NT2/D1 (cell line): ENCODE measurements at regions not wholly inside any gene's neighbourhood (a gene's known extent, or its start where the extent isn't known, plus 50 kb on each side); places are given as distances from the start of the nearest gene placed in this dataset.

Source experiments
- DNase-seq: peaks from one replicate; pipeline ENCODE4 v3.0.0-alpha.2; 2011; ENCODE audit warnings: low read depth, low spot score
- H3K27me3 ChIP-seq: 2 replicates; pipeline ENCODE4 v1.6.0; 2011; ENCODE audit warnings: mild to moderate bottlenecking; ENCODE audit not compliant: insufficient read length, insufficient read depth
- H3K36me3 ChIP-seq: 2 replicates; pipeline ENCODE4 v1.6.1; 2011; ENCODE audit warnings: mild to moderate bottlenecking, low read length, mixed read lengths; ENCODE audit not compliant: insufficient read depth, insufficient read length
- H3K4me1 ChIP-seq: 2 replicates; pipeline ENCODE4 v1.5.1; 2011; ENCODE audit not compliant: insufficient read depth, insufficient read length
- H3K4me3 ChIP-seq: 2 replicates; pipeline ENCODE4 v1.5.1; 2011; ENCODE audit warnings: low read depth; ENCODE audit not compliant: insufficient read length
- H3K9ac ChIP-seq: 2 replicates; pipeline ENCODE4 v1.6.0; 2011; ENCODE audit warnings: low read depth; ENCODE audit not compliant: insufficient read length
- H3K9me3 ChIP-seq: 2 replicates; pipeline ENCODE4 v1.5.1; 2011; ENCODE audit warnings: mild to moderate bottlenecking, low read length; ENCODE audit not compliant: insufficient read depth
- SUZ12 ChIP-seq: IDR thresholded peaks from 2 replicates; pipeline ENCODE4 v1.6.1; 2011; ENCODE audit not compliant: insufficient read length, insufficient read depth; ENCODE audit errors: extremely low read depth
- YY1 ChIP-seq: IDR thresholded peaks from 2 replicates; pipeline ENCODE4 v1.6.1; 2011; ENCODE audit not compliant: insufficient read length, insufficient read depth
- ZNF274 ChIP-seq: IDR thresholded peaks from 2 replicates; pipeline ENCODE4 v1.6.1; 2011; ENCODE audit warnings: mild to moderate bottlenecking, low read depth, low read length

GRCh38 chr10:3475367-3475766, 302.8 kb upstream of the PITRM1 start:
- Histone ChIP-seq H3K4me1 (no peaks in the 10 kb centered on the region), H3K4me3 (no peak overlapping the region), H3K27me3 (no peaks in the 10 kb centered on the region), H3K9ac (no peak overlapping the region), H3K36me3 (no peaks in the 10 kb centered on the region), H3K9me3 (no peaks in the 10 kb centered on the region; the same call in 1 of the 2 replicates)
- DNase-seq, result no peak
- TF ChIP-seq SUZ12, result no peak
- TF ChIP-seq ZNF274, result no peak
- TF ChIP-seq YY1, result no peak

DNA sequence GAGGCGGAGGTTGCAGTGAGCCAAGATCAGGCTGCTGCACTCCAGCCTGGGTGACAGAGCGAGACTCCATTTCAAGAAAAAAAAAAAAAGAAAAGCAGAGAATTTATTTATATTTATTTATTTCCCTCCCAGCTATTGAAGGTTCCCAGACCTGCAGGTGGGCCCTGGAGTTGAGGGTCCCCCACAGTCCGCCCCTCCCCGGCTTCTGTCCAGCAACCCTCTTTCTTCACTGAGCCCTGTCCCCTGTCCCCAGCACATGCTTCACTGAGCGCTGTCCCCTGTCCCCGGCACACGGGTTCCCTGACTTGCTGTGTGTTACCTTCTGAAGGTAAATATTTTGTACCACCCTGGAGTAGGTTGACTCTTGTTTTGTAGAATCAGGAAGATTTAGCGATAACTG, 301.7 kb upstream of the PITRM1 start:
- TF ChIP-seq YY1 (no peak), ZNF274 (no peak), SUZ12 (no peak)

GRCh38 chr10:3473271-3473670, 300.7 kb upstream of the PITRM1 start:
- no peak for DNase-seq
- no peak for TF ChIP-seq SUZ12
- no peak for TF ChIP-seq YY1
- no peak for TF ChIP-seq ZNF274
- Histone ChIP-seq H3K4me1 (no peaks in the 10 kb centered on the region), H3K9ac (no peak overlapping the region), H3K9me3 (no peaks in the 10 kb centered on the region; the same call in 1 of the 2 replicates), H3K27me3 (no peaks in the 10 kb centered on the region), H3K4me3 (no peak overlapping the region), H3K36me3 (no peaks in the 10 kb centered on the region)

More for the DNA sequence above, 301.7 kb upstream of the PITRM1 start:
- DNase-seq, result no peak
- no peaks in the 10 kb centered on the region for H3K4me1 ChIP-seq
- no peak overlapping the region for H3K4me3 ChIP-seq
- no peaks in the 10 kb centered on the region; the same call in 1 of the 2 replicates for H3K9me3 ChIP-seq
- no peaks in the 10 kb centered on the region for H3K27me3 ChIP-seq
- no peak overlapping the region for H3K9ac ChIP-seq
- no peaks in the 10 kb centered on the region for H3K36me3 ChIP-seq

GRCh38 chr10:3472287-3473051, 299.9 kb upstream of the PITRM1 start:
- H3K4me3 ChIP-seq, result no peak overlapping the region
- no peak overlapping the region for H3K9ac ChIP-seq
- TF ChIP-seq YY1 (no peak), ZNF274 (no peak), SUZ12 (no peak)

GRCh38 chr10:3471927-3472286, 299.3 kb upstream of the PITRM1 start:
- Histone ChIP-seq H3K4me3 (no peak overlapping the region), H3K36me3 (no peaks in the 10 kb centered on the region), H3K9me3 (no peaks in the 10 kb centered on the region; the same call in 1 of the 2 replicates), H3K4me1 (peaks cover 4% of the 10 kb centered on the region), H3K9ac (no peak overlapping the region), H3K27me3 (no peaks in the 10 kb centered on the region)
- TF ChIP-seq SUZ12 (no peak), YY1 (no peak), ZNF274 (no peak)
- DNase-seq, result no peak

More at GRCh38 chr10:3472287-3473051, 299.9 kb upstream of the PITRM1 start:
- H3K4me1 ChIP-seq, result peaks cover under 1% of the 10 kb centered on the region
- no peaks in the 10 kb centered on the region; the same call in 1 of the 2 replicates for H3K9me3 ChIP-seq
- H3K27me3 ChIP-seq, result no peaks in the 10 kb centered on the region
- H3K36me3 ChIP-seq, result no peaks in the 10 kb centered on the region
- DNase-seq, result no peak

GRCh38 chr10:3471472-3471871, 298.9 kb upstream of the PITRM1 start:
- Histone ChIP-seq H3K9me3 (no peaks in the 10 kb centered on the region; the same call in 1 of the 2 replicates), H3K36me3 (no peaks in the 10 kb centered on the region), H3K9ac (no peak overlapping the region), H3K4me1 (peaks cover 4% of the 10 kb centered on the region), H3K4me3 (no peak overlapping the region), H3K27me3 (no peaks in the 10 kb centered on the region)
- no peak for DNase-seq
- TF ChIP-seq ZNF274, result no peak
- no peak for TF ChIP-seq SUZ12

DNA sequence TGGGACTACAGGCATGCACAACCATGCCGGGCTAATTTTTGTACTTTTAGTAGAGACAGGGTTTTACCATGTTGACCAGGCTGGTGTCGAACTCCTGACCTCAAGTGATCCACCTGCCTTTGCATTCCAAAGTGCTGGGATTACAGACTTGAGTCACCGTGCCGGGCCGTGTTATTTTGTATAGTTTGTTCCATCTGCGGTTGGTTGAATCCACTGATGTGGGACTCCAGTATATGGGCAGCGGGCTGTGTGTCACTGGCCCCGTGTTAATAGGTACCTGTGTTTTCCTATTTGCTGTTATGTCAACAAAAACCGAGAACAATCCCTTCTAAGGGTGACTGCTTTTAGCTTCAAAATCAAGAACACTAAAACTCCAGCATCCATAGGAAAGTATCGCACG, 297.6 kb upstream of the PITRM1 start:
- Histone ChIP-seq H3K4me1 (peaks cover 4% of the 10 kb centered on the region), H3K9ac (no peak overlapping the region), H3K36me3 (no peaks in the 10 kb centered on the region), H3K9me3 (no peaks in the 10 kb centered on the region; the same call in 1 of the 2 replicates), H3K4me3 (no peak overlapping the region), H3K27me3 (no peaks in the 10 kb centered on the region)
- DNase-seq, result no peak
- no peak for TF ChIP-seq SUZ12
- TF ChIP-seq ZNF274, result no peak
- TF ChIP-seq YY1, result no peak
